Common myeloid progenitor, CD34-positive (primary cell): ENCODE measurements at regions not wholly inside any gene's neighbourhood (a gene's known extent, or its start where the extent isn't known, plus 50 kb on each side); places are given as distances from the start of the nearest gene placed in this dataset.
"Not testable (repeated sequence)": the region's sequence is repeated elsewhere in the genome, so short reads cannot be mapped to it uniquely, and the experiment has no call there.

ENCODE experiments used
- CTCF ChIA-PET: fragments of 350-600 bp; sonication (Branson Sonifier 250); formaldehyde crosslinking; loops from one replicate; lab custom pipeline; 2021; ENCODE audit warnings: antibody characterized with exemption; lab: Charles Lee
- POLR2A ChIA-PET: fragments of 350-600 bp; sonication (Branson Sonifier 250); formaldehyde crosslinking; loops from one replicate; lab custom pipeline; 2021; ENCODE audit warnings: antibody characterized with exemption; lab: Charles Lee
- DNase-seq, 3 donors: peaks; one replicate each; pipeline versions ENCODE4 v3.0.0 to v3.0.0-alpha.2; 2013
- H3K27ac ChIP-seq, 2 experiments: 1 replicate in 1 of 2; 2 replicates in 1 of 2; pipeline ENCODE4 v1.7.0; 2013; ENCODE audit warnings: inconsistent platforms in 2 of 2, low read length in 2 of 2, mild to moderate bottlenecking in 2 of 2, low read depth in 1 of 2, moderate library complexity in 1 of 2; ENCODE audit not compliant: severe bottlenecking in 2 of 2, insufficient read depth in 1 of 2, poor library complexity in 1 of 2
- H3K27me3 ChIP-seq, 5 experiments: replicated peaks in 2 of 5; 1 replicate in 3 of 5; 2 replicates in 2 of 5; pipeline versions ENCODE4 v1.6.1 to v1.7.0; 2013; ENCODE audit warnings: low read length in 4 of 5, mild to moderate bottlenecking in 2 of 5, moderate library complexity in 2 of 5, inconsistent platforms in 1 of 5; ENCODE audit not compliant: insufficient read depth in 5 of 5, control insufficient read depth in 4 of 5
- H3K36me3 ChIP-seq, 4 experiments: 1 replicate in 2 of 4; 2 replicates in 2 of 4; pipeline versions ENCODE4 v1.6.1 to v1.7.0; 2013; ENCODE audit warnings: low read length in 3 of 4, control low read depth in 1 of 4, mild to moderate bottlenecking in 1 of 4; ENCODE audit not compliant: control insufficient read depth in 4 of 4, insufficient read depth in 4 of 4
- H3K4me1 ChIP-seq, 4 experiments: 1 replicate in 3 of 4; 2 replicates in 1 of 4; pipeline versions ENCODE4 v1.6.1 to v1.7.1; 2013; ENCODE audit warnings: low read length in 3 of 4, mild to moderate bottlenecking in 3 of 4, control low read depth in 1 of 4, inconsistent platforms in 1 of 4, moderate library complexity in 1 of 4; ENCODE audit not compliant: control insufficient read depth in 4 of 4, insufficient read depth in 4 of 4; ENCODE audit errors: control extremely low read depth in 1 of 4
- H3K4me3 ChIP-seq, 7 experiments: 1 replicate in 4 of 7; 2 replicates in 3 of 7; pipeline versions ENCODE4 v1.5.1 to v1.7.0; 2013; ENCODE audit warnings: mild to moderate bottlenecking in 7 of 7, low read length in 6 of 7, moderate library complexity in 6 of 7, inconsistent platforms in 2 of 7, low read depth in 2 of 7, control low read depth in 1 of 7; ENCODE audit not compliant: insufficient read depth in 4 of 7, control insufficient read depth in 1 of 7; ENCODE audit errors: extremely low read depth in 1 of 7
- H3K9me3 ChIP-seq, 5 experiments: 1 replicate in 4 of 5; 2 replicates in 1 of 5; pipeline versions ENCODE4 v1.6.1 to v1.7.1; 2013; ENCODE audit warnings: low read length in 4 of 5, mild to moderate bottlenecking in 2 of 5, inconsistent platforms in 1 of 5, low read depth in 1 of 5, moderate library complexity in 1 of 5; ENCODE audit not compliant: control insufficient read depth in 4 of 5, insufficient read depth in 2 of 5; ENCODE audit errors: control extremely low read depth in 1 of 5
- WGBS: methylation state at CpG from one replicate; pipeline ENCODE4 v1.1.5; 2013; ENCODE audit not compliant: insufficient coverage; 5-methylcytosine and 5-hydroxymethylcytosine counted together

DNA sequence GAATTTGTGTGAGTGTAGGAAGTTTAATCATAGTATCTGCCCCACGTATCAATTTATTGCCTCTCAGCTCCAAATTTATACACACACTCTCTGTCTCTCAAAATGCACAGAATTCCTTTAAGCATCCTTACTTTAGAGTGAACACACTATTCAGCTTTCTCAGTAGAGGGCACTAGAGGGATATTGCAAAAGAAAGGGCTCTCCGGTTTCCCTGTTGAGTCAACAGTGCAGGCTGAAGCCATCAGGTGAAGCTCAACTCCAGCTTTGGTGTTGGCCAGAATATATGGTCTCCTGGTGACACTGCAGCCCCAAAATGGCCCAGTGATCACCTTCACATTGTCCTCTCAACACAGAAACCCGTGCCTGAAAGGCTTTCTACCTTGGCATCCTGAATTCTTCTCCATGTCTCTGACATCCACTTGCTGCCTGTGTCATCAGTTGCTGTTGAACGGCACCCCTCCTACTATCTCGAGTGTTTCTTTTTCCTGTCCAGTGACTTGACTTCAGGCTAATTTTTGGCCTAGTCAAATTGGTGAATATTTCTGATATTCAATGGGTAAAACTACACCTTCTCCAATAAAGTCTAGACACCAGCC is 670.5 kb downstream of the GABRG1 start:
- POLR2A ChIA-PET: no interaction called here
- Histone ChIP-seq H3K4me1 (no peaks in the 10 kb centered on the region), H3K4me3 (no peak overlapping the region), H3K27me3 (no peaks in the 10 kb centered on the region), H3K9me3 (no peaks in the 10 kb centered on the region), H3K27ac (no peak overlapping the region), H3K36me3 (no peaks in the 10 kb centered on the region)
- 15% methylated on average over 2 of the region's 5 CpGs for WGBS
- CTCF ChIA-PET: interaction anchor here (0.7 to 3.1 kb wide), 8 partner anchors 9 to 1194 kb away, joined by 3 to 25 read pairs (median 3); no protein-coding TSS in a partner anchor
- DNase-seq: peak; percentile 29 to 51 (median 51)

DNA sequence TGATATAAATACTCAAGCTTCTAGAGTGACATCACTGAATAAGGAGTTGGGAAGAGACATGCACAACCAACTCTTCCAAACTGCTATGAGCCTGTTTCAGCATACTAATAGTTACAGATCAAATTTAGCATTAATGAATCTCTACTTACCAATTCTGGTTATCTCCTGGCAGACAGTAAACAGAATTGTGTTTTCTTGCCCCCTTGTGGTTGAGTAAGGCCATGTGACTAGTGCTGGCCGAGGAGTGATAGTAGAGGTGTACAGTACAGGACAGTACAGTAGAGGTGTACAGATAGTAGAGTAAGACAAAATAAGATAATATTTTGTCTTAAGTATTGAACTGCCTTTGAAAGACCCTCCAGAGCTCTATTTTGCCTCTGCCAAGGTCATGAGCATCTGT is 681.4 kb downstream of the GABRG1 start:
- H3K4me1 ChIP-seq: no peaks in the 10 kb centered on the region
- no peak overlapping the region for H3K27ac ChIP-seq
- no peaks in the 10 kb centered on the region for H3K36me3 ChIP-seq
- H3K9me3 ChIP-seq: no peaks in the 10 kb centered on the region
- no peak overlapping the region for H3K4me3 ChIP-seq
- H3K27me3 ChIP-seq: no peaks in the 10 kb centered on the region
- POLR2A ChIA-PET: no interaction called here
- peak in 1 of 3 donors; percentile 10 for DNase-seq
- no CpG with 5 or more reads among the region's 1 CpG for WGBS
- CTCF ChIA-PET: interaction anchor here (0.6 kb wide), 1 partner anchor 516 kb away, joined by 3 read pairs; no protein-coding TSS in a partner anchor

DNA sequence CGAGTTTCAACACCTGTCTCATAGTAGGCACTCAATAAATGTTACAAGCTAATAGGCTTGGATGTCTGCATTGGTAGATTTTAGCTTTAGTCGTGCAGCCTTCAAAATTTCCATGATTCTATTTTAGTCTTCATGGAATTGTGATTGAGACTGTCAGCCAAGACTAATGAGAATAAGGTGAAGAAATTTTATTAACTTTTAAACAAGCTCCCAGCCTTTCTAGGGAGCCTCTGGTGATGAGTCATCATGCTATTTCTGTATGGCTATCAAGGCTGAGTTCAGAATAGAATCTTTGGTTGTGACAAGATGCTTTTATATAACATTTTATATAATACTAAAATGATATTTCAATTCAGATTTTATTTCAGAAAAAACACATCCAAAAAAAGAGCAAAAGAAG is 685.8 kb downstream of the GABRG1 start:
- Histone ChIP-seq H3K27ac (no peak overlapping the region), H3K27me3 (peaks cover 0 to 2% (median 0%) of the 10 kb centered on the region in 5 experiments), H3K9me3 (no peaks in the 10 kb centered on the region), H3K4me3 (no peak overlapping the region), H3K4me1 (no peaks in the 10 kb centered on the region), H3K36me3 (no peaks in the 10 kb centered on the region)
- POLR2A ChIA-PET: no interaction called here
- CTCF ChIA-PET: no interaction called here
- no peak for DNase-seq
- WGBS: no CpG with 5 or more reads among the region's 2 CpGs

DNA sequence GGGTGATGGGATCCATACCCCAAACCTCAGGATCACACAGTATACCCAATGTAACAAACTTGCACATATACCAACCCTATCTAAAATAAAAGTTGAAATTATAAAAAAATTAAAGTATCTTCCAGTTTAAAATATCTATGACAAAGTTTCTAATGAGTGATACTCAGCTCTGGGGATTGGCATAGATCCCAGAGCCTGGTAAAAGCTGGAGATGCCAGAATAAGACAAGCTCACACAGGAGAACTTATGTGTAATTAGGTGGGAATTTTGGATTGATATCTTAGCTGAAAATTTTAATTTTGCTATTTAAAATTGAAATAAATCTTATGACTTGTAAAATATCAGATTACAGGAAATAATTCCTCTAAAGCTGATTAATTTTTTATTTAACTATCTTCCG is 686.5 kb downstream of the GABRG1 start:
- CTCF ChIA-PET: no interaction called here
- POLR2A ChIA-PET: no interaction called here
- H3K27me3 ChIP-seq: peaks cover 0 to 2% (median 0%) of the 10 kb centered on the region in 5 experiments
- no peaks in the 10 kb centered on the region for H3K36me3 ChIP-seq
- no peaks in the 10 kb centered on the region for H3K9me3 ChIP-seq
- H3K4me1 ChIP-seq: no peaks in the 10 kb centered on the region
- no peak overlapping the region for H3K4me3 ChIP-seq
- H3K27ac ChIP-seq: no peak overlapping the region
- DNase-seq: no peak
- no CpG with 5 or more reads among the region's 1 CpG for WGBS

DNA sequence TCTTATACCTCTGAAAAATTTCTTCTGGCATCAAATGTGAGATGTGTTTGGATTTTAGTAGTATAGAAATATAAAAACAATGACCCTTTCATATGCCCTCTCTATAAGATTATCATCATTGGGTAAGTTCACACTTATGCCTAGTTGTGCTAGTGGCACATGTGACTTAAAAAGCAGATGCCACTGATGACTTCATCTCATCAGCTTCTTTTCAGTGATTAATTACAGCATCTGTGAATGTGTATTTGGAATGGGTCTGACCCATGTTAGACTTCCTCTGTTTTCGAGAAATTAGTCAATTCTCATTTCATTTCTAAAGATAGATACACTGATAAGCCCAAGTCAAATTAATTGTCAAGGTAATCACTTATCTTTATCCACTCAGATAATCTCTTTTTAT is 698.7 kb downstream of the GABRG1 start:
- Histone ChIP-seq H3K4me3 (no peak overlapping the region), H3K9me3 (peaks cover 0 to 6% (median 0%) of the 10 kb centered on the region in 5 experiments), H3K27ac (no peak overlapping the region), H3K4me1 (no peaks in the 10 kb centered on the region), H3K36me3 (no peaks in the 10 kb centered on the region), H3K27me3 (no peaks in the 10 kb centered on the region)
- ChIA-PET POLR2A (no interaction called here), CTCF (no interaction called here)
- WGBS: no CpG with 5 or more reads among the region's 1 CpG
- DNase-seq: no peak

DNA sequence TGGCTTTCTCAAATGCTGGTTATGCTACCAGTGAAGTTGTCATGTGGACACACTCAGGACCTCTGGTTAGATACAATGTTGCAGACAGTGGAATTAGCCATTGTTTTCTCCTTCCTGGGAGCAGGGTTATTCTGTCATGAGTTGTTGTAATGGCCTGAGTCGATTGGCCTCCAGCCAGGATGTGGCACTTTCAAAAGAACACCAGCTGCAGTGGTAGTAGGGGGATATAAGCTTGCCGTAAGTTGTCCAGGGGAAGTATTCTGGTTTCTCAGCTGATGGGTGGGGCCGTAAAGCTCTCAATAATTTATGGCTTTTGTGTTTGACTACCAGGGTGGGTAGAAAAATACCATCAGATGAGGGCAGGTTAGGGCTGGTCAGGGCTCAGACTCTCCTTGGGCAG is 697.5 kb upstream of the GNPDA2 start:
- Histone ChIP-seq H3K9me3 (peaks cover 0 to 6% (median 0%) of the 10 kb centered on the region in 5 experiments), H3K4me1 (no peaks in the 10 kb centered on the region), H3K36me3 (no peaks in the 10 kb centered on the region), H3K4me3 (no peak overlapping the region), H3K27me3 (no peaks in the 10 kb centered on the region), H3K27ac (no peak overlapping the region)
- WGBS: 65% methylated on average over 3 of the region's 3 CpGs
- CTCF ChIA-PET: no interaction called here
- DNase-seq: no peak
- POLR2A ChIA-PET: no interaction called here

DNA sequence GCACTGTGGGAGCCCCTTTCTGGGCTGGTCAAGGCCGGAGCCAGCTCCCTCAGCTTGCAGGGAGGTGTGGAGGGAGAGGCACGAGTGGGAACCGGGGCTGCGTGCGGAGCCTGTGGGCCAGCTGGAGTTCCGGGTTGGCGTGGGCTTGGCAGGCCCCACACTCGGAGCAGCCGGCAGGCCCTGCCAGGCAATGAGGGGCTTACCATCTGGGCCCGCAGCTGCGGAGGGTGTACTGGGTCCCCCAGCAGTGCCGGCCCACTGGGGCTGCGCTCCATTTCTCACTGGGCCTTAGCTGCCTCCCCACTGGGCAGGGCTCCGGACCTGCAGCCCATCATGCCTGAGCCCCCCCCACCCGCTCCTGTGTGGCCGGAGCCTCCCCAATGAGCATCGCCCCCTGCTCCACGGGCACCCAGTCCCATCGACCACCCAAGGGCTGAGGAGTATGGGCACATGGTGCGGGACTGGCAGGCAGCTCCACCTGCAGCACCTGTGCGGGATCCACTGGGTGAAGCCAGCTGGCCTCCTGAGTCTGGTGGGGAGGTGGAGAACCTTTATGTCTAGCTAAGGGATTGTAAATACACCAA is 693.8 kb upstream of the GNPDA2 start:
- 98% methylated on average over 19 of the region's 21 CpGs for whole genome bisulfite sequencing
- H3K4me1 ChIP-seq, H3K27me3 ChIP-seq, H3K27ac ChIP-seq, H3K4me3 ChIP-seq, H3K36me3 ChIP-seq, H3K9me3 ChIP-seq, DNase-seq, CTCF ChIA-PET, POLR2A ChIA-PET: not testable (repeated sequence)
